Neural progenitor cell (in vitro differentiated cells): ENCODE measurements at regions not wholly inside any gene's neighbourhood (a gene's known extent, or its start where the extent isn't known, plus 50 kb on each side); places are given as distances from the start of the nearest gene placed in this dataset.

Source experiments
- CTCF ChIP-seq: fragments of 200-600 bp; sonication (generic); IDR thresholded peaks from 2 replicates; pipeline ENCODE4 v1.5.1; 2017; ENCODE audit warnings: antibody characterized with exemption, mild to moderate bottlenecking
- EZH2phosphoT487 ChIP-seq: fragments of 200-600 bp; sonication (generic); IDR thresholded peaks from 2 replicates; pipeline ENCODE4 v1.6.1; 2017; ENCODE audit warnings: antibody characterized with exemption

GRCh38 chr3:59273976-59274375, 224.2 kb upstream of the CFAP20DC start:
- TF ChIP-seq CTCF (no peak), EZH2phosphoT487 (no peak)
